H9 (cell line): ENCODE measurements at regions not wholly inside any gene's neighbourhood (a gene's known extent, or its start where the extent isn't known, plus 50 kb on each side); places are given as distances from the start of the nearest gene placed in this dataset.

ENCODE experiments used
- DNase-seq: peaks from one replicate; pipeline ENCODE4 v3.0.0-alpha.2; 2017
- H2AFZ ChIP-seq: one replicate; pipeline ENCODE4 v1.6.1; 2013; ENCODE audit warnings: mild to moderate bottlenecking, low read length, control low read depth, moderate library complexity
- H2AK5ac ChIP-seq: 2 replicates; pipeline ENCODE4 v1.6.1; 2013; ENCODE audit warnings: low read length, control low read depth, mixed read lengths; ENCODE audit not compliant: insufficient read length
- H2BK120ac ChIP-seq: one replicate; pipeline ENCODE4 v1.6.1; 2013; ENCODE audit warnings: low read depth, mild to moderate bottlenecking, low read length, control low read depth, inconsistent platforms; ENCODE audit not compliant: poor library complexity, severe bottlenecking
- H2BK12ac ChIP-seq: 2 replicates; pipeline ENCODE4 v1.6.1; 2013; ENCODE audit warnings: low read length, control low read depth, mixed read lengths, low read depth; ENCODE audit not compliant: insufficient read length
- H2BK15ac ChIP-seq: 2 replicates; pipeline ENCODE4 v1.6.1; 2013; ENCODE audit warnings: low read depth, low read length, control low read depth
- H2BK20ac ChIP-seq: one replicate; pipeline ENCODE4 v1.6.1; 2013; ENCODE audit warnings: low read depth, mild to moderate bottlenecking, low read length, control low read depth, inconsistent platforms; ENCODE audit not compliant: poor library complexity, severe bottlenecking
- H2BK5ac ChIP-seq: 2 replicates; pipeline ENCODE4 v1.6.1; 2013; ENCODE audit warnings: low read length, control low read depth, mixed read lengths; ENCODE audit not compliant: insufficient read length
- H3K14ac ChIP-seq: 2 replicates; pipeline ENCODE4 v1.6.1; 2013; ENCODE audit warnings: low read length, control low read depth; ENCODE audit not compliant: insufficient read depth
- H3K18ac ChIP-seq: 2 replicates; pipeline ENCODE4 v1.6.1; 2013; ENCODE audit warnings: low read depth, mild to moderate bottlenecking, mixed read lengths, low read length, control low read depth; ENCODE audit not compliant: insufficient read length
- H3K23ac ChIP-seq: 2 replicates; pipeline ENCODE4 v1.6.1; 2013; ENCODE audit warnings: low read length, control low read depth, mixed read lengths, low read depth; ENCODE audit not compliant: insufficient read length
- H3K23me2 ChIP-seq: 2 replicates; pipeline ENCODE4 v1.6.1; 2013; ENCODE audit warnings: low read depth, mild to moderate bottlenecking, mixed read lengths, low read length, control low read depth; ENCODE audit not compliant: insufficient read length, poor library complexity, severe bottlenecking
- H3K27ac ChIP-seq: 2 replicates; pipeline ENCODE4 v1.5.1; 2013; ENCODE audit warnings: low read length, control low read depth, mixed read lengths, low read depth; ENCODE audit not compliant: insufficient read length
- H3K27me3 ChIP-seq: 2 replicates; pipeline ENCODE4 v1.6.1; 2013; ENCODE audit warnings: low read length, control low read depth, inconsistent platforms; ENCODE audit not compliant: insufficient read depth
- H3K4ac ChIP-seq: 2 replicates; pipeline ENCODE4 v1.6.1; 2013; ENCODE audit warnings: low read depth, mild to moderate bottlenecking, control low read depth, inconsistent platforms, low read length, moderate library complexity
- H3K4me1 ChIP-seq: 2 replicates; pipeline ENCODE4 v1.6.1; 2013; ENCODE audit warnings: low read length, control low read depth, inconsistent platforms; ENCODE audit not compliant: insufficient read depth
- H3K4me2 ChIP-seq: 2 replicates; pipeline ENCODE4 v1.6.1; 2013; ENCODE audit warnings: low read length, control low read depth, mixed read lengths; ENCODE audit not compliant: insufficient read length, insufficient read depth
- H3K56ac ChIP-seq: 2 replicates; pipeline ENCODE4 v1.6.1; 2013; ENCODE audit warnings: low read depth, mild to moderate bottlenecking, mixed read lengths, low read length, control low read depth; ENCODE audit not compliant: insufficient read length
- H3K79me1 ChIP-seq: 2 replicates; pipeline ENCODE4 v1.6.1; 2013; ENCODE audit warnings: low read depth, mild to moderate bottlenecking, moderate library complexity, low read length, control low read depth, inconsistent platforms; ENCODE audit not compliant: insufficient read depth, poor library complexity, severe bottlenecking
- H3K79me2 ChIP-seq: 2 replicates; pipeline ENCODE4 v1.6.1; 2013; ENCODE audit warnings: low read length, control low read depth, inconsistent platforms; ENCODE audit not compliant: insufficient read depth
- H3K9ac ChIP-seq: 2 replicates; pipeline ENCODE4 v1.6.1; 2013; ENCODE audit warnings: low read length, control low read depth, mixed read lengths; ENCODE audit not compliant: insufficient read length; ENCODE audit errors: extremely low read depth
- H3K9me3 ChIP-seq: one replicate; pipeline ENCODE4 v1.6.1; 2013; ENCODE audit warnings: low read depth, low read length, inconsistent platforms; ENCODE audit not compliant: control insufficient read depth
- H3T11ph ChIP-seq: one replicate; pipeline ENCODE4 v1.6.1; 2013; ENCODE audit warnings: mild to moderate bottlenecking, low read length, control low read depth, inconsistent platforms
- H4K20me1 ChIP-seq: one replicate; pipeline ENCODE4 v1.6.1; 2013; ENCODE audit not compliant: control insufficient read depth, insufficient read length, insufficient read depth
- H4K5ac ChIP-seq: 2 replicates; pipeline ENCODE4 v1.6.1; 2013; ENCODE audit warnings: low read depth, mild to moderate bottlenecking, mixed read lengths, low read length, control low read depth; ENCODE audit not compliant: insufficient read length
- H4K8ac ChIP-seq: replicated peaks from 2 replicates; pipeline ENCODE4 v1.6.1; 2013; ENCODE audit warnings: low read length, control low read depth, mixed read lengths, low read depth; ENCODE audit not compliant: insufficient read length
- H4K91ac ChIP-seq: 2 replicates; pipeline ENCODE4 v1.6.1; 2013; ENCODE audit warnings: low read depth, mild to moderate bottlenecking, moderate library complexity, mixed read lengths, low read length, control low read depth; ENCODE audit not compliant: insufficient read length
- H3K27ac Mint-ChIP-seq, 3 experiments: 2 replicates in 2 of 3; 3 replicates in 1 of 3; pipeline ENCODE4 v1.8.0; 2020 to 2021; ENCODE audit warnings: mixed read lengths in 3 of 3, mild to moderate bottlenecking in 1 of 3, moderate library complexity in 1 of 3
- H3K27me3 Mint-ChIP-seq: 2 replicates; pipeline ENCODE4 v1.8.0; 2021; ENCODE audit warnings: low read depth, mild to moderate bottlenecking, moderate library complexity, mixed read lengths
- H3K36me3 Mint-ChIP-seq, 3 experiments: 2 replicates in 2 of 3; 3 replicates in 1 of 3; pipeline ENCODE4 v1.8.0; 2020 to 2021; ENCODE audit warnings: low read depth in 3 of 3, mixed read lengths in 3 of 3; ENCODE audit not compliant: insufficient read depth in 1 of 3
- H3K4me1 Mint-ChIP-seq, 2 experiments: 2 replicates each; pipeline ENCODE4 v1.8.0; 2020; ENCODE audit warnings: mixed read lengths in 2 of 2
- H3K4me3 Mint-ChIP-seq, 2 experiments: 2 replicates in 1 of 2; 3 replicates in 1 of 2; pipeline ENCODE4 v1.8.0; 2020 to 2021; ENCODE audit warnings: mild to moderate bottlenecking in 2 of 2, mixed read lengths in 2 of 2, moderate library complexity in 1 of 2
- H3K9me3 Mint-ChIP-seq, 2 experiments: 2 replicates in 1 of 2; 3 replicates in 1 of 2; pipeline ENCODE4 v1.8.0; 2020; ENCODE audit warnings: mild to moderate bottlenecking in 2 of 2, mixed read lengths in 2 of 2, moderate library complexity in 1 of 2
- CTCF ChIP-seq: fragments of 200-600 bp; sonication (generic); conservative IDR thresholded peaks from 3 replicates; pipeline ENCODE4 v1.8.0; 2021; ENCODE audit warnings: antibody characterized with exemption, mild to moderate bottlenecking
- WGBS: extraction: QIAGEN DNeasy Blood & Tissue Kit; methylation state at CpG from one replicate; pipeline ENCODE4 v1.1.7; 2013; ENCODE audit warnings: missing lambda C conversion rate, low lambda C conversion rate, mixed read lengths; ENCODE audit not compliant: insufficient read length; ENCODE audit errors: extremely low coverage; 5-methylcytosine and 5-hydroxymethylcytosine counted together

- no peak overlapping the region for H3K4me2 ChIP-seq
Observed at GRCh38 chr5:92801911-92802310, 779.1 kb downstream of the NR2F1-AS1 start.

More at GRCh38 chr5:92801911-92802310, 779.1 kb downstream of the NR2F1-AS1 start:
- no peak overlapping the region for H4K8ac ChIP-seq
- H3K79me1 ChIP-seq: no peaks in the 10 kb centered on the region
- Mint-ChIP-seq H3K9me3 (peaks cover 0 to 7% of the 10 kb centered on the region in 2 experiments; a peak in 2 of 5 replicates), H3K4me1 (no peaks in the 10 kb centered on the region), H3K36me3 (no peaks in the 10 kb centered on the region; a peak in 1 of 7 replicates), H3K27me3 (no peaks in the 10 kb centered on the region), H3K27ac (no peak overlapping the region), H3K4me3 (no peak overlapping the region)
- no peaks in the 10 kb centered on the region for H3K9me3 ChIP-seq
- no peak for TF ChIP-seq CTCF
- no peak overlapping the region for H2AK5ac ChIP-seq
- H2BK120ac ChIP-seq: no peak overlapping the region
- no peak overlapping the region for H2BK15ac ChIP-seq
- no peaks in the 10 kb centered on the region for H3K27me3 ChIP-seq
- no peak overlapping the region for H3K4ac ChIP-seq
- no peaks in the 10 kb centered on the region for H3K4me1 ChIP-seq
- no peak overlapping the region for H2BK20ac ChIP-seq
- H2BK12ac ChIP-seq: no peak overlapping the region
- H4K91ac ChIP-seq: no peak overlapping the region
- H3K23ac ChIP-seq: no peak overlapping the region
- no peaks in the 10 kb centered on the region for H3K79me2 ChIP-seq
- no peak overlapping the region for H3K9ac ChIP-seq
- H2BK5ac ChIP-seq: no peak overlapping the region
- no CpG with 5 or more reads among the region's 7 CpGs for WGBS
- H3T11ph ChIP-seq: no peak overlapping the region
- DNase-seq: no peak
- no peak overlapping the region for H3K18ac ChIP-seq
- H3K23me2 ChIP-seq: no peaks in the 10 kb centered on the region
- H4K20me1 ChIP-seq: no peaks in the 10 kb centered on the region
- H3K27ac ChIP-seq: no peak overlapping the region
- no peak overlapping the region for H3K14ac ChIP-seq
- H3K56ac ChIP-seq: no peak overlapping the region
- no peak overlapping the region for H4K5ac ChIP-seq
- H2AFZ ChIP-seq: no peak overlapping the region
